ENCODE measurements at regions not wholly inside any gene's neighbourhood (a gene's known extent, or its start where the extent isn't known, plus 50 kb on each side); places are given as distances from the start of the nearest gene placed in this dataset.
"Not testable (repeated sequence)": the region's sequence is repeated elsewhere in the genome, so short reads cannot be mapped to it uniquely, and the experiment has no call there.

DNA sequence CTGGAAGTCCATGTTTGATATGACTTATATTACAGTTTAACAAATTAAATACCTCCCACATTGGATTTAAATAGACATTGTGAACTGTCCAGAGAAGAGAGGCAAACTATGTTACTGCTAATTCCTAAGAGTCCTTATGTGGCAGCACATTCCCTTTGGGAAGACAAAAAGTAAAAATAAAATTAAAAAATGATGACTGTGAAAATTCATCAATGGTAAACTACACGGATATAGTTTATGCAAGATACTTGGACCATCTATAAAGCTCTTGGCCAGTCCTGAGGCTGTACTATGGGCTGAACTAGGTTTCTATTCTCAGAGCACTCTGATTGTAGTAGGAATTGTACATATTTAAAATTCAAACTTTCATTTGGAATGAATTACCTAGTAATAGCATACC is 206.4 kb downstream of the LRRK2 start:
- ATAC-seq (no peak), DNase-seq (no peak)
- ChIA-PET CTCF (no interaction called here), POLR2A (no interaction called here)
- no peak overlapping the region for H3K4me3 Mint-ChIP-seq
- H3K9me3 Mint-ChIP-seq (ENCODE audit: insufficient read depth) = no peaks in the 10 kb centered on the region
- H3K27ac Mint-ChIP-seq = no peak overlapping the region
- H3K4me1 Mint-ChIP-seq (ENCODE audit: low read depth) = no peaks in the 10 kb centered on the region
- H3K27me3 Mint-ChIP-seq (ENCODE audit: low read depth) = no peaks in the 10 kb centered on the region
- H3K36me3 Mint-ChIP-seq (ENCODE audit: low read depth) = no peaks in the 10 kb centered on the region

DNA sequence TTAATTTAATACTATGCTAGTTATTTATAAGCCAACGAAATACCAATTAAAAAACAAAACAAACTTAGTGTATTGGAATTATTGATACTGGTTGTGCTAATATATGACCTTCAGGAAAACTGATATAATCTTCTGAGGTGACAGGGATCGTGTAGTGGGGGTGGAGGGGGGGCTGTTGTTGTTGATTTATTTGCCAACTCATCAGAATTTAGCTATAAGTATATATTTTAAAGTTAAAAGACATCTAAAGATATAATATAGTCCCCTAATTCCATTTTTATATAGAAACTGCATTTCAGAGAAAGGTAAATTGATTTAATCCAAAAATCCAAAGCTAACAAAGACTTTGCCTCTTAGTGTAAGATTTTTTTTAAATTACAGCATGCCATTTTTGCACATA is 210.5 kb downstream of the LRRK2 start:
- POLR2A ChIA-PET = no interaction called here
- H3K36me3 Mint-ChIP-seq (ENCODE audit: low read depth) = no peaks in the 10 kb centered on the region
- no peak for ATAC-seq
- CTCF ChIA-PET = no interaction called here
- no peak overlapping the region for H3K4me3 Mint-ChIP-seq
- no peaks in the 10 kb centered on the region for H3K4me1 Mint-ChIP-seq (ENCODE audit: low read depth)
- no peak for DNase-seq
- no peaks in the 10 kb centered on the region for H3K27me3 Mint-ChIP-seq (ENCODE audit: low read depth)
- H3K27ac Mint-ChIP-seq = no peak overlapping the region
- H3K9me3 Mint-ChIP-seq (ENCODE audit: insufficient read depth) = no peaks in the 10 kb centered on the region

DNA sequence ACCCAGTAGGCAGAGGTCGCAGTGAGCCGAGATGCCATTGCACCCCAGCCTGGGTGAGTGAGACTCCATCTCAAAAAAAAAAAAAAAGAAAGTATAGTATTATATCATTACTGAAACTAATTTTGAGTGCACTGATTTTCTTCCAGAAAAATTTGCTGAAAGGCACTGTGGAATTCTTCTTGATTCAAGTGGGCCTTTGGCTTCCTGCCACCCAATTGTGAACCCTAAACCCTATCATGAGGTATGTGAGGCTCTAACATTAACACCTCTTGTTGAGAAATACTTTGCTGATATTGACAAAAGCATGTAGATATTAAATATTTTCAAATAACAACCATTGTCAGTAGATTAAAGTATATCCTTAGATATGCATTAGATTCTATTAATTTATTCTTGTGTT is 211.2 kb downstream of the LRRK2 start:
- DNase-seq (no peak), ATAC-seq (no peak)
- no peaks in the 10 kb centered on the region for H3K27me3 Mint-ChIP-seq (ENCODE audit: low read depth)
- no peak overlapping the region for H3K4me3 Mint-ChIP-seq
- no peak overlapping the region for H3K27ac Mint-ChIP-seq
- CTCF ChIA-PET = no interaction called here
- no peaks in the 10 kb centered on the region for H3K36me3 Mint-ChIP-seq (ENCODE audit: low read depth)
- POLR2A ChIA-PET = no interaction called here
- H3K4me1 Mint-ChIP-seq (ENCODE audit: low read depth) = no peaks in the 10 kb centered on the region
- H3K9me3 Mint-ChIP-seq (ENCODE audit: insufficient read depth) = no peaks in the 10 kb centered on the region

DNA sequence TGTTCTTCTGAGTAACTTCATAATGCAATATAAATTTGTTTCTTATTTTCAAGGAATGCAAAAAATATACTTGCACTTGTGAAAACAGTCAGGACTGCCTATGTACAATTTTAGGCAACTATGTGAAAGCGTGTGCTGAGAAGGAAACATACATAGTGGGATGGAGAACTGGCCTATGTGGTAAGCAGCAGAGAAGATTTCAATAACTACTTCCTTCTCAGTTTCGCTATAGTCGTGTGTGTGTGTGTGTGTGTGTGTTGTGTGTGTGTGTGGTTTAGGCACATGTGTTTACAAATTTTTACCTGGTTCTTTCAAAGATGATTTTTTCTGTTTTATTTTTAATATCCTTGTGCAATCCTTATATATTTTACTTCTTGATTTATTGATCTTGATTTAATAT is 211.8 kb downstream of the LRRK2 start:
- no peaks in the 10 kb centered on the region for H3K27me3 Mint-ChIP-seq (ENCODE audit: low read depth)
- H3K9me3 Mint-ChIP-seq (ENCODE audit: insufficient read depth) = no peaks in the 10 kb centered on the region
- H3K36me3 Mint-ChIP-seq (ENCODE audit: low read depth) = no peaks in the 10 kb centered on the region
- DNase-seq = no peak
- H3K4me1 Mint-ChIP-seq (ENCODE audit: low read depth) = no peaks in the 10 kb centered on the region
- no peak for ATAC-seq
- no peak overlapping the region for H3K27ac Mint-ChIP-seq
- no peak overlapping the region for H3K4me3 Mint-ChIP-seq
- CTCF ChIA-PET = no interaction called here
- POLR2A ChIA-PET = no interaction called here

DNA sequence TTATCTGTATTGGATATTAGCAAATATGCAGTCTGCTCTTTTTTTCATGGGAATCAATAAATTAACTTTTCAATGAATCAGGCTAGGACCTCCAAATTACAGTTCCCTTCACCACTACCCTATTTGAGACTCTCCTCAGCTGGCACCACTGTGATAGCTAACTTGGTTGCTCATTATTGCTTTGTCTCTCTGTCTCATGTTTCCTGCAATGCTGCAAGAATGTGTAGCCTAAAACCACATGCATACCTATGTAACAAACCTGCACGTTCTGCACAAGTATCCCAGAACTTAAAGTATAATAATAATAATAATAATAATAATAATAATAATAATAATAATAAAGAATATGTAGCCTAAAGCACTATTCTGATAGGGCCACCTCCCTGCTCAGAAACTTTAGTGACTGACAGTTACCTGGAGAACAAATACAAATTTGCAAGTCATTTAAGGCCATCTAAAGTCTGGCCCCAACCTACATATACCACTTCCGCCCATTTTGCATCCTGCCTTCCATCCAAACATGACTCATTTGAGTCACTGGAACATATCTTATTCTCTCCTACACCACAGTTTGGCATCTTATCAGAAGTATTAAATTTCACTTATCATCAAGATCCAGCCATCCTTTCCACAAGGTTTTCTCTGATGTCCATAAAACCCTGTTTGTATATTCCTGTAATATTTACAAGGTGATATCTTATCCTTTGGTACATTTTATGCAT is 215.1 kb downstream of the LRRK2 start:
- POLR2A ChIA-PET = no interaction called here
- H3K9me3 Mint-ChIP-seq (ENCODE audit: insufficient read depth) = no peaks in the 10 kb centered on the region
- H3K36me3 Mint-ChIP-seq (ENCODE audit: low read depth) = no peaks in the 10 kb centered on the region
- H3K4me1 Mint-ChIP-seq (ENCODE audit: low read depth) = no peaks in the 10 kb centered on the region
- DNase-seq (no peak), ATAC-seq (no peak)
- H3K4me3 Mint-ChIP-seq = no peak overlapping the region
- CTCF ChIA-PET = no interaction called here
- no peaks in the 10 kb centered on the region for H3K27me3 Mint-ChIP-seq (ENCODE audit: low read depth)
- H3K27ac Mint-ChIP-seq = no peak overlapping the region

DNA sequence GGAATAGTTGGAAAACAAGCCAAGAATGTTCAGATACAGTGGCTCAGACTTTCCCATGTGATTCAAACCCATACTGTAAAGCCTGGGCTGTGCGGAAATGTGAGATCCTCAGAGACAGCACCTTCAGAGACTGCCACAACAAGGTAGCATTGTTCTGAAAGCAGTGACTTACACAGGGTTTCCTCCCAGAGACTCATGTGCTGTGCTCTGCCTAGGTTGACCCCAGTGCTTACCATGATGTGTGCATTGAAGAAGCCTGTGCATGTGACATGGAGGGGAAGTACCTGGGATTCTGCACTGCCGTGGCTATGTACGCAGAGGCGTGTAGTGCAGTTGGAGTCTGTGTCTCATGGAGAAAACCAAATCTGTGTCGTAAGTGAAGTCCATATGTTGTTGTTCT is 219.4 kb downstream of the LRRK2 start:
- CTCF ChIA-PET = no interaction called here
- ATAC-seq = no peak
- POLR2A ChIA-PET = no interaction called here

DNA sequence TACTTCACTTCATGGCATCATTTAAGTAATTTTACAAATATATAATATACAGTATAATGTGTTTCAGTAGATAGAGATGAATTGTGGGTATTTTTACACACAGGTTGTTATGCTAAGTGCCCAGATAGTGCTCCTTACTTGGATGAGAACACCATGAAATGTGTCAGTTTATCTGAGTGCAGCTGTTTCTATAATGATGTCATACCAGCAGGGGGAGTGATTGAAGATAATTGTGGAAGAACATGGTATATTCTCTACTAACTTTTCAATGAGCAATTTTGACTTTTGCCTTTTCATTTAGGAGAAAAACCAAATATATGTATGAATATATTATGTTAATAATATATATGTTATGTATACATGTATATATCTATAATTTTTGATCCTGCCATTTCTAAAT is 221.6 kb downstream of the LRRK2 start:
- H3K27me3 Mint-ChIP-seq (ENCODE audit: low read depth) = no peaks in the 10 kb centered on the region
- DNase-seq = no peak
- H3K9me3 Mint-ChIP-seq (ENCODE audit: insufficient read depth) = no peaks in the 10 kb centered on the region
- no peak overlapping the region for H3K27ac Mint-ChIP-seq
- CTCF ChIA-PET = interaction anchor here (1.5 kb wide), 1 partner anchor 16 kb away, joined by 4 read pairs; no protein-coding TSS in a partner anchor
- no peaks in the 10 kb centered on the region for H3K36me3 Mint-ChIP-seq (ENCODE audit: low read depth)
- ATAC-seq = no peak
- POLR2A ChIA-PET = no interaction called here
- H3K4me3 Mint-ChIP-seq = no peak overlapping the region
- H3K4me1 Mint-ChIP-seq (ENCODE audit: low read depth) = no peaks in the 10 kb centered on the region

More for the DNA sequence above, 219.4 kb downstream of the LRRK2 start:
- Mint-ChIP-seq H3K36me3 (ENCODE audit: low read depth) (no peaks in the 10 kb centered on the region), H3K4me3 (no peak overlapping the region), H3K27me3 (ENCODE audit: low read depth) (no peaks in the 10 kb centered on the region), H3K27ac (no peak overlapping the region), H3K4me1 (ENCODE audit: low read depth) (no peaks in the 10 kb centered on the region), H3K9me3 (ENCODE audit: insufficient read depth) (no peaks in the 10 kb centered on the region)
- DNase-seq = no peak

DNA sequence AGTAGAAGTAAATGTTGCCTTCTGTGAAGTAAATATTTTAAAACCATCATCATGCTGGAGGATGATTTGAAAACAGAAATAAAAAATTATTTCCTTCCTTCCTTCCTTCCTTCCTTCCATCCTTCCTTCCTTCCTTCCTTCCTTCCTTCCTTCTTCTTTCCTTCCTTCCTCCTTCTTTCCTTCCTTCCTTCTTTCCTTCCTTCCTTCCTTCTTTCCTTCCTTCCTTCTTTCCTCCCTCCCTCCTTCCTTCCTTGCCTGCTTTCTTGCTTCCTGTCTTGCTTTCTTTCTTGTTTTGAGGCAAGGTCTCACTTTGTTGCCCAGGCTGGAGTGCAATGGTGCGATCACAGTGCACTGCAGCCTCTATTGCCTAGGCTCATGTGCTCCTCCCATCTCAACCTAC is 223.7 kb downstream of the LRRK2 start:
- CTCF ChIA-PET; H3K4me3 Mint-ChIP-seq; H3K27me3 Mint-ChIP-seq (ENCODE audit: low read depth); H3K27ac Mint-ChIP-seq; H3K4me1 Mint-ChIP-seq (ENCODE audit: low read depth); H3K9me3 Mint-ChIP-seq (ENCODE audit: insufficient read depth); H3K36me3 Mint-ChIP-seq (ENCODE audit: low read depth); DNase-seq; POLR2A ChIA-PET; ATAC-seq: not testable (repeated sequence)

DNA sequence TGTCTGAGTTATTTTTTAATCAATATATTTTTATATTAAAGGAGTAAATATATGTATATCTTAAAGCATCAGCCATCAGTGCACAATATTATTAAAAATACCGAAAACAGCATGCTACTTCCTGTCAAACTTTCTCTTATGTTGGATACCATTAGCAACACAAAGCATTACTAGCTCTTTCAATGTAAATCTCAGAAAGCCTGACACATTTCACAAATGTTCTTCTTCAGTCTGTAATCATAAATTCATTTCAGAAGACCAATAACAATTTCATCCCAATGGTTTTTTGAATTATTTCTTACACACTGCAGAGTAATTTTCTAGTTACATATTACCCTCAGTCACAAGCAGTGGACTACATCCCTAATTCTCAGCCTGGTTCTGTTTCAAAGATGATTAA is 226.9 kb downstream of the LRRK2 start:
- no peaks in the 10 kb centered on the region for H3K4me1 Mint-ChIP-seq (ENCODE audit: low read depth)
- POLR2A ChIA-PET = no interaction called here
- ATAC-seq (no peak), DNase-seq (no peak)
- H3K27ac Mint-ChIP-seq = no peak overlapping the region
- no peaks in the 10 kb centered on the region for H3K27me3 Mint-ChIP-seq (ENCODE audit: low read depth)
- no peak overlapping the region for H3K4me3 Mint-ChIP-seq
- H3K36me3 Mint-ChIP-seq (ENCODE audit: low read depth) = no peaks in the 10 kb centered on the region
- CTCF ChIA-PET = no interaction called here
- no peaks in the 10 kb centered on the region for H3K9me3 Mint-ChIP-seq (ENCODE audit: insufficient read depth)

DNA sequence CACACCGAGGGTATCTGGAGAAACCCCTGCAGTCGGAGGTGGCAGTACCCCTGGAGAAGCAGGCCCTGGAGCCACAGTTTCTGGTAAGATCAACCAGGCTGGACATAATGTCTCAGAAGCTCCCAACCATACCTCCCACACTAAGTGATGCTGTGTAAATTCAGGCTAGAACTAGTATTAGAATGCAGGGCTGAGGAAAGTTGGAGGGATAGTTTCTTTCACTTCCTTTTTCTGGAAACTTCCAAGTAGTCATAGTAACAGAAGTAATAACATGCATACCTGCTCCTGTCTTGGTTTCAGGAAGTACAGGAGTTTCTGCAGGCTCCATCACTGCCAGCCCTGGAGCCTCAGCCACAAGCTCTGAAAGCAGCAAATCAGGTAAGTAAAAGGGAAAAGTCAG is 228.1 kb upstream of the CNTN1 start:
- POLR2A ChIA-PET = no interaction called here
- CTCF ChIA-PET = no interaction called here

DNA sequence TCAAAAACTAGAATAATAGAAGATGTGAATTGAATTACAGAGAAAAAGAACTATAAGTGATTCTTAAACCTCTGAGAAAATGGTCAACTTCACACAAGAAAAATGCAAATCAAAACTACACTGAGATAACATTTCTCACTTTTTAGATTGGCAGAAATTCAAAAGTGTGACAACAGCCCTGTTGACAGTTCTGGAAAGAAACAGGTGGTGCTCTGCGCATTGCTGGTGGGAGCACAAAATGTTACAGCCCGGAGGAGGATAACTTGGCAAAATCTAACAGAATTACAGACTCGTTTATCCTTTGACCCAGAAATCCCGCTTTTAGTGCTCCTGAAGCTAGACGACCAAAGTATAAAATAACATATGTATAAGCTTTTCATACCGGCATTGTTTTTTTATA is 222.5 kb upstream of the CNTN1 start:
- no peaks in the 10 kb centered on the region for H3K4me1 Mint-ChIP-seq (ENCODE audit: low read depth)
- no peaks in the 10 kb centered on the region for H3K9me3 Mint-ChIP-seq (ENCODE audit: insufficient read depth)
- CTCF ChIA-PET = no interaction called here
- DNase-seq (no peak), ATAC-seq (no peak)
- no peak overlapping the region for H3K27ac Mint-ChIP-seq
- no peak overlapping the region for H3K4me3 Mint-ChIP-seq
- H3K27me3 Mint-ChIP-seq (ENCODE audit: low read depth) = no peaks in the 10 kb centered on the region
- POLR2A ChIA-PET = interaction anchor here (0.7 kb wide), 1 partner anchor 27 kb away, joined by 3 read pairs; no protein-coding TSS in a partner anchor
- no peaks in the 10 kb centered on the region for H3K36me3 Mint-ChIP-seq (ENCODE audit: low read depth)

More for the DNA sequence above, 228.1 kb upstream of the CNTN1 start:
- Mint-ChIP-seq H3K4me1 (ENCODE audit: low read depth) (no peaks in the 10 kb centered on the region), H3K4me3 (no peak overlapping the region), H3K9me3 (ENCODE audit: insufficient read depth) (no peaks in the 10 kb centered on the region), H3K36me3 (ENCODE audit: low read depth) (no peaks in the 10 kb centered on the region), H3K27me3 (ENCODE audit: low read depth) (no peaks in the 10 kb centered on the region), H3K27ac (no peak overlapping the region)
- ATAC-seq = no peak
- DNase-seq = no peak

DNA sequence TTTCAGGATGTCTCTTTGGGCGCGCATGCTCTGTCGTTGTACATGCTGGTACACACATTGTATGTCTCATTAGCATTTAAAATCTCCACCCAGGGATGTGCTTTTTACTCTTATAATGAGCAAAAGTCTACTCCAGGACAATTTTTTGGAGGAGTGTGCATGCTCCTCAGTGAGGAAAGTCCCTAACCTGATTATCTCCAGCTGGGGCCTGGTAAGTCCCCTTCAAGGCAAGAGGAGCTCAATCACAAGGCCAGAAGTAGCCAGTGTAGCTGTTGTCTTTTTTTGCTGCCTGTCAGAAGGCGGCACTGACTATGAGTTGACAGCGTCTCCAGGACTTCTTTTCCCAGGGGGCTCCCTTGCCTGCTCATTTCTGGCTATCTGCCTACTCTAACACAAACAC is 218.3 kb upstream of the CNTN1 start:
- POLR2A ChIA-PET = no interaction called here
- H3K36me3 Mint-ChIP-seq (ENCODE audit: low read depth) = no peaks in the 10 kb centered on the region
- H3K9me3 Mint-ChIP-seq (ENCODE audit: insufficient read depth) = no peaks in the 10 kb centered on the region
- DNase-seq = no peak
- H3K27ac Mint-ChIP-seq = no peak overlapping the region
- H3K4me3 Mint-ChIP-seq = no peak overlapping the region
- H3K4me1 Mint-ChIP-seq (ENCODE audit: low read depth) = no peaks in the 10 kb centered on the region
- ATAC-seq = no peak
- CTCF ChIA-PET = no interaction called here
- H3K27me3 Mint-ChIP-seq (ENCODE audit: low read depth) = no peaks in the 10 kb centered on the region

DNA sequence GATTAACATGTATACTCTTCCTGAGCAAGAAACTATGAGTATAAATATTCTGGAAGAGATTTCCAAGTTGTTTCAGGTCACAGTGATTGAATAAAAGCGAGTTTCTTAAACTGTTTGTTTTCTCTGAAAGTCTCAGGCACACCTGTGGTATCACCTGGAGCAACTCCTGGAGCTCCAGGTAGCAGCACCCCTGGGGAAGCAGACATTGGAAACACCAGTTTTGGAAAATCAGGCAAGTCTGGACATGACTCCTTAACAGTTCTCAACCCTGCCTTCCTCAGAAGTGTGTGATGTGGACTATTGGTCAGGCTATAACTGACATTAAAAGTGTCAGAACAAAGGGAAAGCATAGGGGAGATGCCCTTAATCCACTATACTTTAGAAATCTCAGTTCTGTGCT is 217.6 kb upstream of the CNTN1 start:
- ChIA-PET POLR2A (no interaction called here), CTCF (no interaction called here)
- Mint-ChIP-seq H3K4me3 (no peak overlapping the region), H3K27me3 (ENCODE audit: low read depth) (no peaks in the 10 kb centered on the region), H3K27ac (no peak overlapping the region), H3K4me1 (ENCODE audit: low read depth) (no peaks in the 10 kb centered on the region), H3K36me3 (ENCODE audit: low read depth) (no peaks in the 10 kb centered on the region), H3K9me3 (ENCODE audit: insufficient read depth) (no peaks in the 10 kb centered on the region)
- ATAC-seq (no peak), DNase-seq (no peak)

Measured in activated CD8-positive, alpha-beta T cell treated with anti-CD3 and anti-CD28 coated beads, Interleukin-2, amount 10 ng/mL, durations not matched to agents 7 days and 5 days (primary cell).